Lower leg skin (tissue), 3 donors: ENCODE measurements at regions not wholly inside any gene's neighbourhood (a gene's known extent, or its start where the extent isn't known, plus 50 kb on each side); places are given as distances from the start of the nearest gene placed in this dataset.

ENCODE experiments used
- CTCF ChIP-seq, 3 donors: fragments of 450-650 bp; IDR thresholded peaks; one replicate each; pipeline ENCODE4 v1.5.1; 2016; ENCODE audit warnings: antibody characterized with exemption in 3 of 3, mild to moderate bottlenecking in 3 of 3, moderate library complexity in 2 of 3
- POLR2A ChIP-seq, 2 donors: fragments of 450-650 bp; IDR thresholded peaks; one replicate each; pipeline ENCODE4 v1.6.1; 2016 to 2017; ENCODE audit warnings: antibody characterized with exemption in 2 of 2, mild to moderate bottlenecking in 1 of 2, moderate library complexity in 1 of 2

DNA sequence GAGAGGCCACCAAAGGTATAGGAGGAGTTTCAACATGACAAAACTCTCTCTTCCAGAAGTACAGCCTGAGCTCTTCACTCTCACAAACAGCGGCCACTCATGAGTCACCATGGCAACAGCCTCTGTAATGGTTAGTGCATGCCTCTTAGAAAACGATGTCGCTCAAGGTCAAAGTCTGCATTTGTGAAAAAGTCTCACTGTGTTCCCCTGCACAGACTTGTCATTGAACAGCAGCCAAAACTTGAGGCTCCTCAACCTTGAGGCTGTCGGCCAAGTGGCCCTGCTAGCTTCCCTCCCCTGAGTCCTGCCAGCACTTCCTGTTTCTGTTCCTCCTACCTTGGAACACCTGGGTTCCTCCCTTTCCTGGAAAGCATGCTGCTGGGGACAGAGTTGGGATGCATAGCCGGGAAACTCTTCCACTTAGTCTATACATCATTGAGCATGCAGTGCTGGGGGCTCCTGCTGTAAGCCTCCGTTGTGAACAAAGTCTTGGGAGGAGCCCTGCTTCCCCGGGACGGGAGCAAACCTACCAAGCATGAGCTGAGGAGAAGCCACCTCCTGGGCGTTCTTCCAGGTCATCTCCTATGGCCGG, 66.6 kb downstream of the ING2 start:
- TF ChIP-seq CTCF (IDR thresholded peaks at IDR 0.05) (no peak), POLR2A (IDR thresholded peaks at IDR 0.05) (no peak)
